Endothelial cell of umbilical vein (primary cell): ENCODE measurements at regions not wholly inside any gene's neighbourhood (a gene's known extent, or its start where the extent isn't known, plus 50 kb on each side); places are given as distances from the start of the nearest gene placed in this dataset.

Experiments
- CTCF ChIP-seq, 2 donors: IDR thresholded peaks; 1 replicate in 1 of 2; 2 replicates in 1 of 2; pipeline ENCODE4 v1.5.1; 2011; ENCODE audit warnings: low read length in 2 of 2, mild to moderate bottlenecking in 2 of 2, moderate library complexity in 2 of 2, control low read depth in 1 of 2, inconsistent platforms in 1 of 2, low read depth in 1 of 2; ENCODE audit not compliant: insufficient read depth in 1 of 2; ENCODE audit errors: extremely low read depth in 1 of 2
- POLR2A ChIP-seq: IDR thresholded peaks from 2 replicates; pipeline ENCODE4 v1.6.1; 2012; ENCODE audit warnings: low read depth, mild to moderate bottlenecking, control low read depth, low read length
- POLR2AphosphoS5 ChIP-seq: IDR thresholded peaks from 2 replicates; pipeline ENCODE4 v1.6.1; 2012; ENCODE audit warnings: low read depth, mild to moderate bottlenecking, control low read depth, low read length, moderate library complexity; ENCODE audit not compliant: insufficient read depth

- TF ChIP-seq CTCF (IDR thresholded peaks at IDR 0.05; ENCODE audit: extremely low read depth in 1 of 2, insufficient read depth in 1 of 2, low read depth in 1 of 2, low read length in 2 of 2) (no peak), POLR2A (no peak), POLR2AphosphoS5 (no peak)
Measured at GRCh38 chr18:79580498-79581171, 99.0 kb upstream of the CTDP1 start.
